ENCODE measurements at regions not wholly inside any gene's neighbourhood (a gene's known extent, or its start where the extent isn't known, plus 50 kb on each side); places are given as distances from the start of the nearest gene placed in this dataset.

- Histone ChIP-seq H3K4me1 (ENCODE audit: low read length) (no peaks in the 10 kb centered on the region), H3K4me2 (ENCODE audit: low read depth, low read length) (no peak overlapping the region), H3K4me3 (ENCODE audit: low read length) (no peak overlapping the region), H3F3A (ENCODE audit: insufficient read depth, low read length) (no peaks in the 10 kb centered on the region), H3K9me2 (replicated peaks; ENCODE audit: insufficient read depth, low read length) (no peaks in the 10 kb centered on the region), H3K9me3 (replicated peaks; ENCODE audit: insufficient read depth, low read length) (no peaks in the 10 kb centered on the region), H4K20me1 (ENCODE audit: insufficient read depth, low read length) (no peaks in the 10 kb centered on the region), H3K9ac (ENCODE audit: low read length) (no peak overlapping the region), H3K36me3 (replicated peaks; ENCODE audit: insufficient read depth, low read length) (no peaks in the 10 kb centered on the region), H3K27ac (ENCODE audit: low read length) (no peak overlapping the region), H3K27me3 (replicated peaks; ENCODE audit: insufficient read depth, low read length) (peaks cover 40% of the 10 kb centered on the region), H3K79me2 (ENCODE audit: low read length) (no peaks in the 10 kb centered on the region), H2AFZ (ENCODE audit: low read length) (no peak overlapping the region)
- TF ChIP-seq EZH2 (optimal IDR thresholded peaks at IDR 0.05; ENCODE audit: low read depth, low read length) (no peak), CTCF (IDR thresholded peaks at IDR 0.05; ENCODE audit: low read length) (no peak), EZH2phosphoT487 (IDR thresholded peaks at IDR 0.05; ENCODE audit: low read length) (no peak)
- DNase-seq: no peak
Observed at GRCh38 chr16:86452451-86452850, 57.9 kb upstream of the FOXF1 start.

GRCh38 chr16:86455116-86455515, 55.2 kb upstream of the FOXF1 start:
- no peaks in the 10 kb centered on the region for H3K9me3 ChIP-seq (replicated peaks; ENCODE audit: insufficient read depth, low read length)
- no peak overlapping the region for H3K9ac ChIP-seq (ENCODE audit: low read length)
- H2AFZ ChIP-seq (ENCODE audit: low read length): no peak overlapping the region
- H3K9me2 ChIP-seq (replicated peaks; ENCODE audit: insufficient read depth, low read length): no peaks in the 10 kb centered on the region
- no peak overlapping the region for H3K4me2 ChIP-seq (ENCODE audit: low read depth, low read length)
- H3K79me2 ChIP-seq (ENCODE audit: low read length): no peaks in the 10 kb centered on the region
- no peak overlapping the region for H3K4me3 ChIP-seq (ENCODE audit: low read length)
- no peaks in the 10 kb centered on the region for H4K20me1 ChIP-seq (ENCODE audit: insufficient read depth, low read length)
- DNase-seq: no peak
- H3K4me1 ChIP-seq (ENCODE audit: low read length): no peaks in the 10 kb centered on the region
- no peak overlapping the region for H3K27ac ChIP-seq (ENCODE audit: low read length)
- H3K36me3 ChIP-seq (replicated peaks; ENCODE audit: insufficient read depth, low read length): no peaks in the 10 kb centered on the region
- no peaks in the 10 kb centered on the region for H3F3A ChIP-seq (ENCODE audit: insufficient read depth, low read length)
- no peak for TF ChIP-seq CTCF (IDR thresholded peaks at IDR 0.05; ENCODE audit: low read length)
- no peak for TF ChIP-seq EZH2 (optimal IDR thresholded peaks at IDR 0.05; ENCODE audit: low read depth, low read length)
- no peak for TF ChIP-seq EZH2phosphoT487 (IDR thresholded peaks at IDR 0.05; ENCODE audit: low read length)
- peaks cover 32% of the 10 kb centered on the region for H3K27me3 ChIP-seq (replicated peaks; ENCODE audit: insufficient read depth, low read length)

GRCh38 chr16:86455640-86456039, 54.7 kb upstream of the FOXF1 start:
- Histone ChIP-seq H3K27me3 (replicated peaks; ENCODE audit: insufficient read depth, low read length) (peaks cover 31% of the 10 kb centered on the region), H3K4me3 (ENCODE audit: low read length) (no peak overlapping the region), H4K20me1 (ENCODE audit: insufficient read depth, low read length) (no peaks in the 10 kb centered on the region), H3K4me1 (ENCODE audit: low read length) (no peaks in the 10 kb centered on the region), H3K27ac (ENCODE audit: low read length) (no peak overlapping the region), H3K36me3 (replicated peaks; ENCODE audit: insufficient read depth, low read length) (no peaks in the 10 kb centered on the region), H3K9ac (ENCODE audit: low read length) (no peak overlapping the region), H2AFZ (ENCODE audit: low read length) (no peak overlapping the region), H3K9me2 (replicated peaks; ENCODE audit: insufficient read depth, low read length) (no peaks in the 10 kb centered on the region), H3F3A (ENCODE audit: insufficient read depth, low read length) (no peaks in the 10 kb centered on the region), H3K79me2 (ENCODE audit: low read length) (no peaks in the 10 kb centered on the region), H3K9me3 (replicated peaks; ENCODE audit: insufficient read depth, low read length) (no peaks in the 10 kb centered on the region), H3K4me2 (ENCODE audit: low read depth, low read length) (no peak overlapping the region)
- no peak for DNase-seq
- TF ChIP-seq CTCF (IDR thresholded peaks at IDR 0.05; ENCODE audit: low read length) (no peak), EZH2phosphoT487 (IDR thresholded peaks at IDR 0.05; ENCODE audit: low read length) (no peak), EZH2 (optimal IDR thresholded peaks at IDR 0.05; ENCODE audit: low read depth, low read length) (no peak)
